ENCODE measurements at regions not wholly inside any gene's neighbourhood (a gene's known extent, or its start where the extent isn't known, plus 50 kb on each side); places are given as distances from the start of the nearest gene placed in this dataset.

GRCh38 chr4:188329521-188329920, 190.3 kb downstream of the TRIML1 start:
- Histone ChIP-seq H4K20me1 (ENCODE audit: insufficient read depth, low read length) (no peaks in the 10 kb centered on the region), H2AFZ (ENCODE audit: low read length) (no peak overlapping the region)
- TF ChIP-seq EZH2phosphoT487 (IDR thresholded peaks at IDR 0.05; ENCODE audit: low read length) (no peak), EZH2 (optimal IDR thresholded peaks at IDR 0.05; ENCODE audit: low read depth, low read length) (no peak)
- TF ChIP-seq, protein P1, sequence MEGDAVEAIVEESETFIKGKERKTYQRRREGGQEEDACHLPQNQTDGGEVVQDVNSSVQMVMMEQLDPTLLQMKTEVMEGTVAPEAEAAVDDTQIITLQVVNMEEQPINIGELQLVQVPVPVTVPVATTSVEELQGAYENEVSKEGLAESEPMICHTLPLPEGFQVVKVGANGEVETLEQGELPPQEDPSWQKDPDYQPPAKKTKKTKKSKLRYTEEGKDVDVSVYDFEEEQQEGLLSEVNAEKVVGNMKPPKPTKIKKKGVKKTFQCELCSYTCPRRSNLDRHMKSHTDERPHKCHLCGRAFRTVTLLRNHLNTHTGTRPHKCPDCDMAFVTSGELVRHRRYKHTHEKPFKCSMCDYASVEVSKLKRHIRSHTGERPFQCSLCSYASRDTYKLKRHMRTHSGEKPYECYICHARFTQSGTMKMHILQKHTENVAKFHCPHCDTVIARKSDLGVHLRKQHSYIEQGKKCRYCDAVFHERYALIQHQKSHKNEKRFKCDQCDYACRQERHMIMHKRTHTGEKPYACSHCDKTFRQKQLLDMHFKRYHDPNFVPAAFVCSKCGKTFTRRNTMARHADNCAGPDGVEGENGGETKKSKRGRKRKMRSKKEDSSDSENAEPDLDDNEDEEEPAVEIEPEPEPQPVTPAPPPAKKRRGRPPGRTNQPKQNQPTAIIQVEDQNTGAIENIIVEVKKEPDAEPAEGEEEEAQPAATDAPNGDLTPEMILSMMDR (IDR thresholded peaks at IDR 0.05; ENCODE audit: low read length) = no peak

GRCh38 chr4:188332265-188332664, 193.0 kb downstream of the TRIML1 start:
- H2AFZ ChIP-seq (ENCODE audit: low read length) = no peak overlapping the region
- no peak overlapping the region for H3K9ac ChIP-seq (ENCODE audit: low read length)
- no peaks in the 10 kb centered on the region for H3K79me2 ChIP-seq (ENCODE audit: low read length)
- no peak for DNase-seq
- H4K20me1 ChIP-seq (ENCODE audit: insufficient read depth, low read length) = no peaks in the 10 kb centered on the region
- H3K9me2 ChIP-seq (replicated peaks; ENCODE audit: insufficient read depth, low read length) = no peaks in the 10 kb centered on the region
- H3K4me2 ChIP-seq (ENCODE audit: low read depth, low read length) = no peak overlapping the region
- H3K4me1 ChIP-seq (ENCODE audit: low read length) = no peaks in the 10 kb centered on the region
- H3K4me3 ChIP-seq (ENCODE audit: low read length) = no peak overlapping the region
- no peaks in the 10 kb centered on the region for H3K27me3 ChIP-seq (replicated peaks; ENCODE audit: insufficient read depth, low read length)
- H3F3A ChIP-seq (ENCODE audit: insufficient read depth, low read length) = no peaks in the 10 kb centered on the region
- no peak overlapping the region for H3K27ac ChIP-seq (ENCODE audit: low read length)
- H3K9me3 ChIP-seq (replicated peaks; ENCODE audit: insufficient read depth, low read length) = no peaks in the 10 kb centered on the region
- H3K36me3 ChIP-seq (replicated peaks; ENCODE audit: insufficient read depth, low read length) = no peaks in the 10 kb centered on the region
- no peak for TF ChIP-seq EZH2phosphoT487 (IDR thresholded peaks at IDR 0.05; ENCODE audit: low read length)
- TF ChIP-seq EZH2 (optimal IDR thresholded peaks at IDR 0.05; ENCODE audit: low read depth, low read length) = no peak
- TF ChIP-seq, protein P1 (IDR thresholded peaks at IDR 0.05; ENCODE audit: low read length) = no peak

More at GRCh38 chr4:188329521-188329920, 190.3 kb downstream of the TRIML1 start:
- Histone ChIP-seq H3K79me2 (ENCODE audit: low read length) (no peaks in the 10 kb centered on the region), H3K9ac (ENCODE audit: low read length) (no peak overlapping the region), H3K9me2 (replicated peaks; ENCODE audit: insufficient read depth, low read length) (no peaks in the 10 kb centered on the region), H3K27ac (ENCODE audit: low read length) (no peak overlapping the region), H3K4me1 (ENCODE audit: low read length) (no peaks in the 10 kb centered on the region), H3F3A (ENCODE audit: insufficient read depth, low read length) (no peaks in the 10 kb centered on the region), H3K4me2 (ENCODE audit: low read depth, low read length) (no peak overlapping the region), H3K4me3 (ENCODE audit: low read length) (no peak overlapping the region), H3K9me3 (replicated peaks; ENCODE audit: insufficient read depth, low read length) (no peaks in the 10 kb centered on the region), H3K27me3 (replicated peaks; ENCODE audit: insufficient read depth, low read length) (no peaks in the 10 kb centered on the region), H3K36me3 (replicated peaks; ENCODE audit: insufficient read depth, low read length) (no peaks in the 10 kb centered on the region)
- no peak for DNase-seq

- Histone ChIP-seq H3K4me1 (ENCODE audit: low read length) (no peaks in the 10 kb centered on the region), H3K9me3 (replicated peaks; ENCODE audit: insufficient read depth, low read length) (no peaks in the 10 kb centered on the region), H2AFZ (ENCODE audit: low read length) (no peak overlapping the region), H3K27me3 (replicated peaks; ENCODE audit: insufficient read depth, low read length) (no peaks in the 10 kb centered on the region), H4K20me1 (ENCODE audit: insufficient read depth, low read length) (no peaks in the 10 kb centered on the region), H3K4me3 (ENCODE audit: low read length) (no peak overlapping the region), H3K9ac (ENCODE audit: low read length) (no peak overlapping the region), H3K9me2 (replicated peaks; ENCODE audit: insufficient read depth, low read length) (no peaks in the 10 kb centered on the region), H3K36me3 (replicated peaks; ENCODE audit: insufficient read depth, low read length) (no peaks in the 10 kb centered on the region), H3K27ac (ENCODE audit: low read length) (no peak overlapping the region), H3K79me2 (ENCODE audit: low read length) (no peaks in the 10 kb centered on the region), H3F3A (ENCODE audit: insufficient read depth, low read length) (no peaks in the 10 kb centered on the region), H3K4me2 (ENCODE audit: low read depth, low read length) (no peak overlapping the region)
- no peak for DNase-seq
- TF ChIP-seq, protein P1 (IDR thresholded peaks at IDR 0.05; ENCODE audit: low read length) = no peak
- TF ChIP-seq EZH2 (optimal IDR thresholded peaks at IDR 0.05; ENCODE audit: low read depth, low read length) = no peak
- TF ChIP-seq EZH2phosphoT487 (IDR thresholded peaks at IDR 0.05; ENCODE audit: low read length) = no peak
Measured at GRCh38 chr4:188336891-188337290, 197.7 kb downstream of the TRIML1 start.
